Mesenchymal stem cell (in vitro differentiated cells and primary cell): ENCODE measurements at regions not wholly inside any gene's neighbourhood (a gene's known extent, or its start where the extent isn't known, plus 50 kb on each side); places are given as distances from the start of the nearest gene placed in this dataset.
"Not testable (repeated sequence)": the region's sequence is repeated elsewhere in the genome, so short reads cannot be mapped to it uniquely, and the experiment has no call there.

Experiments used
- DNase-seq: peaks from one replicate; pipeline ENCODE4 v3.0.0-alpha.2; 2013
- H2AFZ ChIP-seq: one replicate; pipeline ENCODE4 v1.6.1; 2013; ENCODE audit warnings: low read depth, mild to moderate bottlenecking, control low read depth, inconsistent platforms, low read length, moderate library complexity
- H2AK5ac ChIP-seq: 2 replicates; pipeline ENCODE4 v1.6.1; 2013; ENCODE audit warnings: low read length, moderate library complexity, mild to moderate bottlenecking, inconsistent platforms; ENCODE audit not compliant: severe bottlenecking
- H2BK120ac ChIP-seq: one replicate; pipeline ENCODE4 v1.6.1; 2013; ENCODE audit warnings: low read depth, mild to moderate bottlenecking, inconsistent platforms, low read length, moderate library complexity
- H2BK12ac ChIP-seq, 2 experiments: one replicate each; pipeline ENCODE4 v1.6.1; 2013; ENCODE audit warnings: inconsistent platforms in 2 of 2, low read length in 2 of 2, mild to moderate bottlenecking in 2 of 2, moderate library complexity in 2 of 2, control low read depth in 1 of 2
- H2BK15ac ChIP-seq: one replicate; pipeline ENCODE4 v1.6.1; 2013; ENCODE audit warnings: mild to moderate bottlenecking, low read depth, inconsistent platforms; ENCODE audit not compliant: poor library complexity, severe bottlenecking
- H2BK5ac ChIP-seq: 2 replicates; pipeline ENCODE4 v1.6.1; 2013; ENCODE audit warnings: low read depth, mild to moderate bottlenecking, low read length, control low read depth, inconsistent platforms; ENCODE audit not compliant: poor library complexity, severe bottlenecking
- H3K14ac ChIP-seq, 2 experiments: one replicate each; pipeline ENCODE4 v1.6.1; 2013; ENCODE audit warnings: inconsistent platforms in 2 of 2, low read length in 2 of 2, control low read depth in 1 of 2, mild to moderate bottlenecking in 1 of 2, moderate library complexity in 1 of 2
- H3K18ac ChIP-seq, 2 experiments: one replicate each; pipeline ENCODE4 v1.6.1; 2013; ENCODE audit warnings: inconsistent platforms in 2 of 2, low read length in 2 of 2, control low read depth in 1 of 2, low read depth in 1 of 2, mild to moderate bottlenecking in 1 of 2
- H3K23ac ChIP-seq, 2 experiments: one replicate each; pipeline ENCODE4 v1.6.1; 2013; ENCODE audit warnings: inconsistent platforms in 2 of 2, low read length in 2 of 2, mild to moderate bottlenecking in 2 of 2, moderate library complexity in 2 of 2, control low read depth in 1 of 2
- H3K27ac ChIP-seq: 2 replicates; pipeline ENCODE4 v1.5.1; 2013; ENCODE audit warnings: mild to moderate bottlenecking, moderate library complexity, low read length, control low read depth, inconsistent platforms; ENCODE audit not compliant: poor library complexity, severe bottlenecking
- H3K27me3 ChIP-seq, 2 experiments: 2 replicates each; pipeline versions ENCODE4 v1.6.1 to v1.7.0; 2013; ENCODE audit warnings: low read length in 2 of 2, mild to moderate bottlenecking in 2 of 2, moderate library complexity in 2 of 2, control low read depth in 1 of 2, inconsistent platforms in 1 of 2; ENCODE audit not compliant: control insufficient read depth in 1 of 2, insufficient read depth in 1 of 2
- H3K36me3 ChIP-seq, 2 experiments: 2 replicates each; pipeline versions ENCODE4 v1.6.1 to v1.7.0; 2013; ENCODE audit warnings: low read length in 2 of 2, control low read depth in 1 of 2, inconsistent platforms in 1 of 2, low read depth in 1 of 2, mild to moderate bottlenecking in 1 of 2; ENCODE audit not compliant: insufficient read depth in 2 of 2, control insufficient read depth in 1 of 2
- H3K4ac ChIP-seq, 2 experiments: one replicate each; pipeline ENCODE4 v1.6.1; 2013; ENCODE audit warnings: inconsistent platforms in 2 of 2, low read length in 2 of 2, mild to moderate bottlenecking in 2 of 2, moderate library complexity in 2 of 2, control low read depth in 1 of 2, low read depth in 1 of 2
- H3K4me1 ChIP-seq: 2 replicates; pipeline ENCODE4 v1.6.1; 2013; ENCODE audit warnings: low read depth, low read length, control low read depth; ENCODE audit not compliant: control insufficient read depth, insufficient read depth
- H3K4me2 ChIP-seq: 2 replicates; pipeline ENCODE4 v1.6.1; 2013; ENCODE audit warnings: low read length, mild to moderate bottlenecking, inconsistent platforms; ENCODE audit not compliant: poor library complexity, severe bottlenecking
- H3K4me3 ChIP-seq, 2 experiments: 2 replicates each; pipeline versions ENCODE4 v1.5.1 to v1.7.0; 2013; ENCODE audit warnings: low read length in 2 of 2, mild to moderate bottlenecking in 2 of 2, control low read depth in 1 of 2, low read depth in 1 of 2; ENCODE audit not compliant: insufficient read depth in 1 of 2
- H3K79me1 ChIP-seq: replicated peaks from 2 replicates; pipeline ENCODE4 v1.6.1; 2013; ENCODE audit warnings: mild to moderate bottlenecking, control low read depth, low read length, inconsistent platforms; ENCODE audit not compliant: poor library complexity, severe bottlenecking
- H3K9ac ChIP-seq: 2 replicates; pipeline ENCODE4 v1.7.0; 2013; ENCODE audit warnings: mild to moderate bottlenecking, low read length, moderate library complexity
- H3K9me3 ChIP-seq: 2 replicates; pipeline ENCODE4 v1.7.0; 2013; ENCODE audit warnings: mild to moderate bottlenecking, low read length; ENCODE audit not compliant: control insufficient read depth
- H4K8ac ChIP-seq: one replicate; pipeline ENCODE4 v1.6.1; 2013; ENCODE audit warnings: inconsistent platforms, mild to moderate bottlenecking, low read length, moderate library complexity
- H4K91ac ChIP-seq: one replicate; pipeline ENCODE4 v1.6.1; 2013; ENCODE audit warnings: mild to moderate bottlenecking, low read length, inconsistent platforms
- WGBS: methylation state at CpG from one replicate; pipeline ENCODE4 v1.1.7; 2013; ENCODE audit warnings: mixed read lengths; 5-methylcytosine and 5-hydroxymethylcytosine counted together

DNA sequence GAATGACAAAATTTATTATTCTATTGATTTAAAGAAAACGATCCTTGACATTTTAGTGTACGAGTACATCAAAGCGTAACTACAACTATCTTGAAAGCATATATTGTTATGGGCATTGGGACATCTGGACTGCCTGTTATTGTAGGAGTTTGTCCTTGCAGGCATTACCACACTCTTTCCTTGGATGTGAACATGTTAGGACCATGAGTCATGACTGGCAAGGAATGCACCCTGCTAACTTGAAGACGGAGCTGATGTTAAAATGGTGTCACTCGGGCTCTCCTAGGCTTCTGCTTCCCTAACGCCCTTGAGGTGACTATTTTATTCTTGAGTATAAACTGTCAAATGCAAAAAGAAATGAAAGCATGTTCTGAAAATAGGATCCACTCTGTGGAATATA lies 308.7 kb upstream of the ANKRD20A1 start:
- H2BK5ac ChIP-seq, H4K91ac ChIP-seq, H3K27me3 ChIP-seq, H3K4me1 ChIP-seq, H3K14ac ChIP-seq, H3K36me3 ChIP-seq, H3K4me2 ChIP-seq, H2AK5ac ChIP-seq, H3K4ac ChIP-seq, H3K18ac ChIP-seq, H2BK12ac ChIP-seq, DNase-seq, H2BK120ac ChIP-seq, H3K9ac ChIP-seq, H3K4me3 ChIP-seq, H3K27ac ChIP-seq, H3K9me3 ChIP-seq, H2AFZ ChIP-seq, H3K23ac ChIP-seq, H2BK15ac ChIP-seq, H4K8ac ChIP-seq, H3K79me1 ChIP-seq: not testable (repeated sequence)
- no CpG with 5 or more reads among the region's 6 CpGs for WGBS

DNA sequence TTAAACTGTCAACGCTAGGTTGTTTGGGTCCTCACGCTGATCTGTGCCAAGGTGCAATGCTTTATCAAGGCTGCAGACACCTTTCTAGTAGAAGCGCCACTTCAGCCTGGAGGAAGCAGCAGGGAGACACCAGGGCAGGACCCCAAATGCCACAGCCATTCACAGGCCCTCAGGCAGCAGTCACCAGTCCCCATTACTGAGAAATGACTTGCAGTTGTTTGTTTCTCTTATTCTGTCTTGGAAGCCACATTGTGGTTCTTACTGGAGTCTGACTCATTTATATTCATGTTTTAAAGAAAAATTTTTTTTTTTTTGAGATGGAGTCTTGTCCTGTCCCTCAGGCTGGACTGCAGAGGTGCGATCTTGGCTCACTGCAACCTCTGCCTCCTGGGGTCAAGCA lies 328.9 kb upstream of the ANKRD20A1 start:
- not testable (repeated sequence) for H2AK5ac ChIP-seq, H3K9ac ChIP-seq, H2BK5ac ChIP-seq, H3K4me2 ChIP-seq, H3K4me1 ChIP-seq, H3K14ac ChIP-seq, H3K18ac ChIP-seq, H3K4ac ChIP-seq, H2BK120ac ChIP-seq, DNase-seq, H4K8ac ChIP-seq, H3K36me3 ChIP-seq, H3K27ac ChIP-seq, H2BK15ac ChIP-seq, H3K9me3 ChIP-seq, H2BK12ac ChIP-seq, H3K27me3 ChIP-seq, H3K79me1 ChIP-seq, H3K23ac ChIP-seq, H2AFZ ChIP-seq, H3K4me3 ChIP-seq, H4K91ac ChIP-seq
- no CpG with 5 or more reads among the region's 4 CpGs for WGBS

DNA sequence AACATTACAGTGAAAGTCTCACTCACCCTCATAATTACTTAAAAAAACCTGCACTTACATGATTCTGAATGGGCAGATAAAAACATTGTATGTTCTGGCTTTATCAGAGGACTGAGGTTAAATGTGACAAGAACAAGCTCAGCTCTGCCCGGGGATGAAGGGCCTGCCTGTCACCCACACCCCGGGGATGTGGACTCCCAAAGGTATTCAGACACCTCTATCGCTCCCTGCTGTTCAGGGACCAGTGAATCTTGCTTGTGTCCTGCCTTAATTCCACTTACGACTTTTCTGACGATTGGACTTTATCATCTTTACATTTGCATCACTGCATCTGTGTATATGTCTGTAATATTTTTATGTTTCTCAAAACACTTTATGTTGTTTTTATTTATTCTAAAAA lies 341.8 kb upstream of the ANKRD20A1 start:
- H3K18ac ChIP-seq, H3K4me1 ChIP-seq, H2BK12ac ChIP-seq, DNase-seq, H3K14ac ChIP-seq, H3K27ac ChIP-seq, H3K23ac ChIP-seq, H3K4ac ChIP-seq, H3K4me3 ChIP-seq, H3K4me2 ChIP-seq, H4K91ac ChIP-seq, H2BK5ac ChIP-seq, H4K8ac ChIP-seq, H2BK15ac ChIP-seq, H3K9ac ChIP-seq, H3K36me3 ChIP-seq, H3K9me3 ChIP-seq, H2AK5ac ChIP-seq, H3K79me1 ChIP-seq, H2AFZ ChIP-seq, H3K27me3 ChIP-seq, H2BK120ac ChIP-seq: not testable (repeated sequence)
- no CpG with 5 or more reads among the region's 5 CpGs for WGBS

DNA sequence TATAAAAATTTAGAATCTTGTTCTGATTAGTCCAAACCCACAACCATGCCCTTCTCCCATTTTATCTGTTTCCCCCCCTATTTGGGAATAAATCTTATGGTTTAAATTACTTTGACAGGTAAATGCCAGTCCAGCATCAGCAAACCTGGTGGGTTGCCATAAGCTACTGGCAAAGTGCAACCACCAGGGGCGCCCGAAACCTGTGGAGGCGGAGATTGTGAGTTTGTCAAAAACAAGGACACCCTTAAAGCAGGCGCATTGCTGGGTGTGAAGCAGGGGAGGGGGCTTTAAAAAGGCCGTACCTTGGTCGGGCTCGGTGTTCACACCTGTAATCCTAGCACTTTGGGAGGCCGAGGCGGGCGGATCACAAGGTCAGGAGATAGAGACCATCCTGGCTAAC lies 344.1 kb upstream of the ANKRD20A1 start:
- H3K18ac ChIP-seq, DNase-seq, H3K14ac ChIP-seq, H3K27ac ChIP-seq, H4K91ac ChIP-seq, H3K9ac ChIP-seq, H3K36me3 ChIP-seq, H3K4ac ChIP-seq, H2BK12ac ChIP-seq, H2BK15ac ChIP-seq, H4K8ac ChIP-seq, H2AFZ ChIP-seq, H2AK5ac ChIP-seq, H3K27me3 ChIP-seq, H2BK120ac ChIP-seq, H3K23ac ChIP-seq, H3K4me2 ChIP-seq, H3K4me3 ChIP-seq, H2BK5ac ChIP-seq, H3K79me1 ChIP-seq, H3K4me1 ChIP-seq, H3K9me3 ChIP-seq: not testable (repeated sequence)
- no CpG with 5 or more reads among the region's 10 CpGs for WGBS
